ENCODE measurements at regions not wholly inside any gene's neighbourhood (a gene's known extent, or its start where the extent isn't known, plus 50 kb on each side); places are given as distances from the start of the nearest gene placed in this dataset.

DNA sequence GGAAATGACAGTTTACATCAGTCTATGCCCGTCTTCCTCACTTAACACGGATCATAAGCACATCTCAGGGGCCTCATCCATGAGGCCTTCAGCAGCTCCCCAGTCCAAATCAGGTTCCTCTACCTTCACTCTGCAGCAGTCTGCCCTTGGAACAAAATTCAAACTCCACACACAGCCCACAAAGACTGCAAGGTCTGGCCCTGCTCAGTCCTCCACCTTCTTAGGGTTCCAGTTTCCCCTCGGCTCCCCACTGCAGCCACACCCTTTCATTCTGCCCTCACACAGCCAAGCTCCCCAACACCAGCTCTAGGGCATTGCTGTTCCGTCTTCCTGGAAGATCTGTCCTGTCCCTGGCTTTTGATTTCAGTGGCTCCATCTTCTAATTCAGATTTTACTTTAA, 95.2 kb upstream of the IQSEC1 start:
- CTCF ChIA-PET = no interaction called here
- Histone ChIP-seq H3K9me1 (ENCODE audit: insufficient read depth, low read length) (no peaks in the 10 kb centered on the region), H3K56ac (ENCODE audit: extremely low read depth, insufficient read depth, low read length) (no peak overlapping the region), H4K20me1 (ENCODE audit: insufficient read depth, low read length) (no peaks in the 10 kb centered on the region), H3K18ac (ENCODE audit: low read depth, low read length) (no peak overlapping the region), H2BK20ac (ENCODE audit: low read depth, low read length) (no peak overlapping the region), H3K36me3 (ENCODE audit: control insufficient read depth, insufficient read depth, low read length) (no peaks in the 10 kb centered on the region), H4K91ac (ENCODE audit: insufficient read depth, low read depth, low read length) (no peak overlapping the region), H2BK15ac (ENCODE audit: low read depth, low read length) (no peak overlapping the region), H2AK9ac (replicated peaks; ENCODE audit: low read depth, low read length, poor library complexity) (peak overlapping the region; percentile 42), H3K4ac (ENCODE audit: low read depth, low read length) (no peak overlapping the region), H2AFZ (replicated peaks; ENCODE audit: low read length, poor library complexity) (no peak overlapping the region), H3K14ac (replicated peaks; ENCODE audit: low read depth, low read length) (no peak overlapping the region), H3K9me3 (ENCODE audit: control insufficient read depth, insufficient read depth, low read length) (no peaks in the 10 kb centered on the region), H3K27ac (ENCODE audit: insufficient read depth, low read length) (no peak overlapping the region), H3K27me3 (ENCODE audit: control insufficient read depth, insufficient read depth, low read length) (peaks cover 3% of the 10 kb centered on the region), H3K79me1 (ENCODE audit: low read depth in 1 of 2, low read length in 2 of 2) (no peaks in the 10 kb centered on the region), H4K5ac (ENCODE audit: low read depth, low read length) (no peak overlapping the region), H2BK5ac (ENCODE audit: low read depth, low read length, poor library complexity, severe bottlenecking) (no peak overlapping the region), H3K23ac (ENCODE audit: low read depth, low read length) (no peak overlapping the region), H2BK120ac (ENCODE audit: low read depth, low read length) (no peak overlapping the region), H3K9ac (ENCODE audit: low read depth, low read length) (no peak overlapping the region), H4K8ac (ENCODE audit: low read depth in 2 of 2, low read length in 2 of 2) (no peak overlapping the region), H3K4me3 (ENCODE audit: insufficient read depth, low read depth, low read length) (no peak overlapping the region), H2AK5ac (ENCODE audit: low read depth, low read length) (no peak overlapping the region), H3K4me1 (ENCODE audit: control insufficient read depth, insufficient read depth, low read length) (no peaks in the 10 kb centered on the region), H3K4me2 (ENCODE audit: low read depth, low read length) (no peak overlapping the region)
- DNase-seq = no peak
- no peak for ATAC-seq (ENCODE audit: low read depth)
- dilution Hi-C loops (cut with HindIII; ENCODE audit: low sequenced_read_pairs, unreplicated experiment) = no loop called here
- in situ Hi-C loops (cut with MboI; ENCODE audit: low sequenced_read_pairs) = no loop called here
- intact Hi-C loops (cut with micrococcal nuclease) = no loop called here
- POLR2A ChIA-PET (ENCODE audit: unreplicated experiment) = no interaction called here
- TF ChIP-seq MXI1 (IDR thresholded peaks at IDR 0.05; ENCODE audit: borderline replicate concordance, low read depth, low read length) (no peak), POLR2A (IDR thresholded peaks at IDR 0.05; ENCODE audit: low read depth, low read length) (no peak), FOS (IDR thresholded peaks at IDR 0.05; ENCODE audit: low read depth, low read length) (no peak)
- no TSS peak for BruUV-seq (replicated peaks)
- 49% methylated on average over 4 of the region's 4 CpGs; no CpG with 5 or more reads in 1 of the 2 experiments for WGBS, 2 experiments (ENCODE audit: extremely low coverage in 2 of 2, insufficient read length in 1 of 2)
